ENCODE measurements at regions not wholly inside any gene's neighbourhood (a gene's known extent, or its start where the extent isn't known, plus 50 kb on each side); places are given as distances from the start of the nearest gene placed in this dataset.

GRCh38 chr13:59229401-59229800, 934.3 kb downstream of the DIAPH3 start:
- DNase-seq (ENCODE audit: low read depth in 2 of 2) = no peak

GRCh38 chr13:59229861-59230260, 933.9 kb downstream of the DIAPH3 start:
- DNase-seq (ENCODE audit: low read depth in 2 of 2) = no peak

GRCh38 chr13:59230484-59231264, 933.1 kb downstream of the DIAPH3 start:
- DNase-seq (ENCODE audit: low read depth in 2 of 2) = no peak

- DNase-seq (ENCODE audit: low read depth in 2 of 2) = no peak
These were observed 927.3 kb downstream of the DIAPH3 start for GRCh38 chr13:59236309-59236919.

GRCh38 chr13:59236944-59237343, 926.8 kb downstream of the DIAPH3 start:
- DNase-seq (ENCODE audit: low read depth in 2 of 2) = no peak

GRCh38 chr13:59247171-59247570, 916.6 kb downstream of the DIAPH3 start:
- no peak for DNase-seq (ENCODE audit: low read depth in 2 of 2)

- DNase-seq (ENCODE audit: low read depth in 2 of 2) = no peak
These were observed 913.2 kb downstream of the DIAPH3 start for GRCh38 chr13:59250336-59251189.

GRCh38 chr13:59259165-59260000, 904.3 kb downstream of the DIAPH3 start:
- no peak for DNase-seq (ENCODE audit: low read depth in 2 of 2)

GRCh38 chr13:59261928-59262488, 901.7 kb downstream of the DIAPH3 start:
- DNase-seq (ENCODE audit: low read depth in 2 of 2) = no peak

GRCh38 chr13:59263531-59263930, 900.2 kb downstream of the DIAPH3 start:
- no peak for DNase-seq (ENCODE audit: low read depth in 2 of 2)

GRCh38 chr13:59266478-59267063, 897.2 kb downstream of the DIAPH3 start:
- DNase-seq (ENCODE audit: low read depth in 2 of 2) = no peak

GRCh38 chr13:59269476-59269875, 894.3 kb downstream of the DIAPH3 start:
- DNase-seq (ENCODE audit: low read depth in 2 of 2) = no peak

- no peak for DNase-seq (ENCODE audit: low read depth in 2 of 2)
These were observed 893.4 kb downstream of the DIAPH3 start for GRCh38 chr13:59270327-59270726.

GRCh38 chr13:59274958-59275727, 888.6 kb downstream of the DIAPH3 start:
- no peak for DNase-seq (ENCODE audit: low read depth in 2 of 2)

- DNase-seq (ENCODE audit: low read depth in 2 of 2) = no peak
These were observed 887.3 kb downstream of the DIAPH3 start for GRCh38 chr13:59276436-59276835.

GRCh38 chr13:59277106-59277505, 886.6 kb downstream of the DIAPH3 start:
- DNase-seq (ENCODE audit: low read depth in 2 of 2) = no peak

- no peak for DNase-seq (ENCODE audit: low read depth in 2 of 2)
These were observed 884.7 kb downstream of the DIAPH3 start for GRCh38 chr13:59279028-59279427.

GRCh38 chr13:59279576-59279975, 884.2 kb downstream of the DIAPH3 start:
- DNase-seq (ENCODE audit: low read depth in 2 of 2) = no peak

GRCh38 chr13:59280297-59280696, 883.4 kb downstream of the DIAPH3 start:
- no peak for DNase-seq (ENCODE audit: low read depth in 2 of 2)

- no peak for DNase-seq (ENCODE audit: low read depth in 2 of 2)
These were observed 882.3 kb downstream of the DIAPH3 start for GRCh38 chr13:59281453-59281852.

Data from stimulated activated CD8-positive, alpha-beta memory T cell treated with anti-CD3 and anti-CD28 coated beads, Interleukin-7, amount 100 ng/mL, for 4 hours (primary cell).